RWPE2 (cell line): ENCODE measurements at regions not wholly inside any gene's neighbourhood (a gene's known extent, or its start where the extent isn't known, plus 50 kb on each side); places are given as distances from the start of the nearest gene placed in this dataset.
"Not testable (repeated sequence)": the region's sequence is repeated elsewhere in the genome, so short reads cannot be mapped to it uniquely, and the experiment has no call there.

Experiments used
- ATAC-seq: fragments of 200-7000 bp; cut with Tn5 transposase; 3 replicates; pipeline ENCODE4 v1.9.1; 2021; ENCODE audit warnings: low read depth
- DNase-seq: peaks from one replicate; pipeline ENCODE4 v3.0.0-alpha.2; 2020; ENCODE audit warnings: low spot score
- H3K27ac ChIP-seq: fragments of 450-650 bp; 2 replicates; pipeline ENCODE4 v1.5.1; 2017; ENCODE audit warnings: mild to moderate bottlenecking; ENCODE audit not compliant: poor library complexity, severe bottlenecking
- H3K27me3 ChIP-seq: fragments of 250-450 bp; sonication (Bioruptor Pico); 2 replicates; pipeline ENCODE4 v1.5.1; 2021; ENCODE audit warnings: mild to moderate bottlenecking, moderate library complexity; ENCODE audit not compliant: insufficient read depth, poor library complexity, severe bottlenecking
- H3K36me3 ChIP-seq: fragments of 250-450 bp; sonication (Bioruptor Pico); 2 replicates; pipeline ENCODE4 v1.5.1; 2020; ENCODE audit warnings: low read depth, mild to moderate bottlenecking, moderate library complexity
- H3K4me1 ChIP-seq: fragments of 250-450 bp; sonication (Bioruptor Pico); 2 replicates; pipeline ENCODE4 v1.5.1; 2021; ENCODE audit warnings: mild to moderate bottlenecking, moderate library complexity; ENCODE audit not compliant: insufficient read depth, poor library complexity, severe bottlenecking
- H3K4me3 ChIP-seq: fragments of 250-450 bp; sonication (Bioruptor Pico); 2 replicates; pipeline ENCODE4 v1.5.1; 2021; ENCODE audit warnings: mild to moderate bottlenecking, moderate library complexity; ENCODE audit not compliant: severe bottlenecking
- H3K9me3 ChIP-seq: fragments of 250-450 bp; sonication (Bioruptor Pico); 2 replicates; pipeline ENCODE4 v1.5.1; 2021; ENCODE audit warnings: mild to moderate bottlenecking, moderate library complexity; ENCODE audit not compliant: severe bottlenecking
- TF ChIP-seq, protein P1 (sequence below): fragments of 450-650 bp; IDR thresholded peaks from one replicate; pipeline ENCODE4 v1.5.1; 2017; ENCODE audit warnings: mild to moderate bottlenecking, moderate library complexity; ENCODE audit not compliant: poor library complexity, severe bottlenecking

DNA sequence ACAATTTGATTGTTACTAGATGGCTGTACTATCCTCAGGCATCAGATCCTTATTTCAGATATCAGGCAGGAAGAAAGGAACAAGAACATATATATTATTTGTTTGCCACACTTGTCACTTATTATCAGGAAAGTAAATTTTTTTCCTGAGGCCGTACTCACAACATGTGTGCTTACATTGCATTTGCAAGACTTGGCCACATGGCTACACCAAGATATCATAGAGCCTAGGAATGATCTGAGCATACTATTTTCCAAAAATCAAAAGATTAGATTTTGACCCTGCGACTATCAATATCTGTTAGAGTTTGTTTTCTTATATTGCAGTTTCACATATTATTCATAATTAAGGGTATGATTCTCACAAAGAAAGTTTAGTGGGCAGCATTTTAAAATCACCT lies 426.2 kb upstream of the BCHE start:
- no peaks in the 10 kb centered on the region for H3K4me1 ChIP-seq

DNA sequence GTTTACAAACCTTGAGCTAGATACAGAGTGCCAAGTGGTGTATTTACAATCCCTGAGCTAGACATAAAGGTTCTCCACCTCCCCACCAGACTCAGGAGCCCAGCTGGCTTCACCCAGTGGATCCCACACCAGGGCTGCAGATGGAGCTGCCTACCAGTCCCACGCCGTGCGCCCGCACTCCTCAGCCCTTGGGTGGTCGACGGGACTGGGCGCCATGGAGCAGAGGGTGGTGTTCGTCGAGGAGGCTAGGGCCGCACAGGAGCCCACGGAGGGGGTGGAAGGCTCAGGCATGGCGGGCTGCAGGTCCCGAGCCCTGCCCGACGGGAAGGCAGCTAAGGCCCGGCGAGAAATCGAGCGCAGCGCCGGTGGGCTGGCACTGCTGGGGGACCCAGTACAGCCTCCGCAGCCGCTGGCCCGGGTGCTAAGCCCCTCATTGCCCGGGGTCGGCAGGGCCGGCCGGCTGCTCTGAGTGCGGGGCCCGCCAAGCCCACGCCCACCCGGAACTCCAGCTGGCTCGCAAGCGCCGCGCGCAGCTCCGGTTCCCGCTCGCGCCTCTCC lies 421.1 kb upstream of the BCHE start:
- not testable (repeated sequence) for H3K4me3 ChIP-seq, H3K27me3 ChIP-seq, DNase-seq, H3K4me1 ChIP-seq, H3K27ac ChIP-seq, H3K9me3 ChIP-seq, H3K36me3 ChIP-seq, ATAC-seq

More for the DNA sequence above, 426.2 kb upstream of the BCHE start:
- DNase-seq: no peak
- TF ChIP-seq, protein P1, sequence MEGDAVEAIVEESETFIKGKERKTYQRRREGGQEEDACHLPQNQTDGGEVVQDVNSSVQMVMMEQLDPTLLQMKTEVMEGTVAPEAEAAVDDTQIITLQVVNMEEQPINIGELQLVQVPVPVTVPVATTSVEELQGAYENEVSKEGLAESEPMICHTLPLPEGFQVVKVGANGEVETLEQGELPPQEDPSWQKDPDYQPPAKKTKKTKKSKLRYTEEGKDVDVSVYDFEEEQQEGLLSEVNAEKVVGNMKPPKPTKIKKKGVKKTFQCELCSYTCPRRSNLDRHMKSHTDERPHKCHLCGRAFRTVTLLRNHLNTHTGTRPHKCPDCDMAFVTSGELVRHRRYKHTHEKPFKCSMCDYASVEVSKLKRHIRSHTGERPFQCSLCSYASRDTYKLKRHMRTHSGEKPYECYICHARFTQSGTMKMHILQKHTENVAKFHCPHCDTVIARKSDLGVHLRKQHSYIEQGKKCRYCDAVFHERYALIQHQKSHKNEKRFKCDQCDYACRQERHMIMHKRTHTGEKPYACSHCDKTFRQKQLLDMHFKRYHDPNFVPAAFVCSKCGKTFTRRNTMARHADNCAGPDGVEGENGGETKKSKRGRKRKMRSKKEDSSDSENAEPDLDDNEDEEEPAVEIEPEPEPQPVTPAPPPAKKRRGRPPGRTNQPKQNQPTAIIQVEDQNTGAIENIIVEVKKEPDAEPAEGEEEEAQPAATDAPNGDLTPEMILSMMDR: peak; percentile 37
- Histone ChIP-seq H3K36me3 (no peaks in the 10 kb centered on the region), H3K27me3 (no peaks in the 10 kb centered on the region), H3K27ac (no peak overlapping the region), H3K9me3 (no peaks in the 10 kb centered on the region), H3K4me3 (no peak overlapping the region)
- 0 out of 3 replicates have a peak, but pooled peaks have one; percentile 58 for ATAC-seq

DNA sequence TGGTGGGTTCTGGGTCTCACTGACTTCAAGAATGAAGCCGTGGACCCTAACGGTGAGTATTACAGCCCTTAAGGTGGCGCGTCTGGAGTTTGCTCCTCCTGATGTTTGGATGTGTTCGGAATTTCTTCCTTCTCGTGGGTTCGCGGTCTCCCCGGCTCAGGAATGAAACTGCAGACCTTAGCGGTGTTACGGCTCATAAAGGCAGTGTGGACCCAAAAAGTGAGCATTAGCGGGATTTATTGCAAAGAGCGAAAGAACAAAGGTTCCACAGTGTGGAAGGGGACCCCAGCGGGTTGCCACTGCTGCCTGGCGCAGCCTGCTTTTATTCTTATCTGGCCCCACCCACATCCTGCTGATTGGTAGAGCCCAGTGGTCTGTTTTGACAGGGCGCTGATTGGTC lies 420.5 kb upstream of the BCHE start:
- Histone ChIP-seq H3K9me3 (no peaks in the 10 kb centered on the region), H3K4me1 (no peaks in the 10 kb centered on the region), H3K36me3 (no peaks in the 10 kb centered on the region), H3K4me3 (no peak overlapping the region), H3K27me3 (no peaks in the 10 kb centered on the region), H3K27ac (no peak overlapping the region)
- DNase-seq (no peak), ATAC-seq (no peak)
- TF ChIP-seq, protein P1: no peak

DNA sequence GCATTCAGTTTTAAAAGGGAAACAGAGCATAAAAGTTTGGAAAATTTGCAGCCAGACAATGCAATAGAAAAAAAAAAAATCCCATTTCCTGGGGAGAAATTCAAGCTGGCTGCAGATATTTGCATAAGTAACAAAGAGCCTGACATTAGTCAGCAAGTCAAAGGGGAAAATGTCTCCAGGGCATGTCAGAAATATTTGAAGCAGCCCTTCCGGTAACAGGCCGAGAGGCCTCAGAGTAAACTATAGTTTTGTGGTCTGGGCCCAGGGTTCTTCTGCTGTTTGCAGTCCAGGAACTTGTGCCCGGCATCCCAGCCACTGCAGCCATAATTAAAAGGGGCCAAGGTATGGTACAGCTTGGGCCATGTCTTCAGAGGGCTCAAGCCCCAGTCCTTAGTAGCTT lies 411.6 kb upstream of the BCHE start:
- TF ChIP-seq, protein P1: no peak
- DNase-seq (no peak), ATAC-seq (no peak)
- Histone ChIP-seq H3K36me3 (no peaks in the 10 kb centered on the region), H3K4me3 (no peak overlapping the region), H3K27ac (no peak overlapping the region), H3K27me3 (no peaks in the 10 kb centered on the region), H3K9me3 (no peaks in the 10 kb centered on the region), H3K4me1 (no peaks in the 10 kb centered on the region)

DNA sequence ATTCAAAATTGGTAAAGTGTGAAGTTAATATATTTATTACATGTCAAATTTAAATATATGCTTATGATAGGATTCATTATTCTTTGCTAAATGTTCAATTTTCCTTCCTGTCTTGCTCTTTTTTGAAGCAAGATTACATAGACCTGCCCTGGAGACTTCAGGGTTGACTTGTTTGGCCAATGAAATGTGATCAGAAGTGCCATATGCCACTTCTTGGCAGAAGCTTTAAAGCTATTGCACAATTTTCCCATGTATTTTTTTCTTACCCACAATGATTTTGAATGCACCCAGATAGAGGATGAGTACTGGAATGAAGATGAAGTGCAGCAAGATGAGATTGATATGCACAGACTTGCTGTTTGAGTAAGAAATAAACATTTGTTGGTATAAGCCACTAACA lies 406.3 kb upstream of the BCHE start:
- TF ChIP-seq, protein P1: no peak
- Histone ChIP-seq H3K36me3 (no peaks in the 10 kb centered on the region), H3K4me1 (no peaks in the 10 kb centered on the region), H3K27ac (no peak overlapping the region), H3K27me3 (no peaks in the 10 kb centered on the region), H3K9me3 (no peaks in the 10 kb centered on the region), H3K4me3 (no peak overlapping the region)
- ATAC-seq: no peak
- no peak for DNase-seq
